Muscle of back (tissue), 3 donors: ENCODE measurements at regions not wholly inside any gene's neighbourhood (a gene's known extent, or its start where the extent isn't known, plus 50 kb on each side); places are given as distances from the start of the nearest gene placed in this dataset.
"Not testable (repeated sequence)": the region's sequence is repeated elsewhere in the genome, so short reads cannot be mapped to it uniquely, and the experiment has no call there.

ENCODE experiments used
- DNase-seq, 3 donors: peaks; one replicate each; pipeline versions ENCODE4 v3.0.0 to v3.0.0-alpha.2; 2013

DNA sequence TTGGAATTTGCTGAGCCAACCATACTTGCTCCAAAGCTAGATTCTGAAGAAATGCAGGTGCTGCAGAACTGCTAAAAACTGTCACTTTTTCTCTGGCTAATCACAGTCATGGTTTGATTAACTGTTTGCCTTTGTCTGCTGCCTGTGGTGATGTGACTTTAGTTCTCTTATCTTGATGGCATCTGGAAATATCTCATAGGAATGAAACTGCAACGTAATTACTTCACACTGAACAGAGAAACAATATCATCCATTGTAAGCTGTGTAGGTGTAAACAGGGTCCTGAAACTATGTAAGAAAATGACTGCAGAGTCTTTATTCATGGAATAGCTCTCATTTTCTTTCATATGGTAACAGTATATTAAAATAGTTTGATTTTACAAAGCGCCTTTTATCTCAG is 721.9 kb upstream of the HS3ST5 start:
- DNase-seq = no peak

DNA sequence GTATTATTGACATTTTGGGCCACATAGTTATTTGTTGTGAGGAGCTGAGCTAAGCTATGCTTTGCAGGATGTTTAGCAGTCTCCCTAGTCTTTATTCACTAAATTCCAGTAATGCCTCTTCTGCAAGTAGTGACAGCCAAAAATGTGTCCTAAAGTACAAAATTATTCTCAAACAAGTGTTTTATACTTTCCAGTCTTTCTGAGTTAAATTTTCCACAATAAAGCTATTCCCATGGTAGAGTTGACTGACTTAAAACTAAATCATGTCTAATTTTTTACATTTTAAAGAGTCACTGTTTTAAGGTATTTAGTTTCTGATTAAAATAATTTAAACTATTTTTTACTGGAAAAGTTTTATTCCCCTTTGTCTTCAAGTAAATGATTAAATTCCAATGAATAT is 717.8 kb upstream of the HS3ST5 start:
- DNase-seq = peak in 2 of 3 donors; percentile 16 to 57

DNA sequence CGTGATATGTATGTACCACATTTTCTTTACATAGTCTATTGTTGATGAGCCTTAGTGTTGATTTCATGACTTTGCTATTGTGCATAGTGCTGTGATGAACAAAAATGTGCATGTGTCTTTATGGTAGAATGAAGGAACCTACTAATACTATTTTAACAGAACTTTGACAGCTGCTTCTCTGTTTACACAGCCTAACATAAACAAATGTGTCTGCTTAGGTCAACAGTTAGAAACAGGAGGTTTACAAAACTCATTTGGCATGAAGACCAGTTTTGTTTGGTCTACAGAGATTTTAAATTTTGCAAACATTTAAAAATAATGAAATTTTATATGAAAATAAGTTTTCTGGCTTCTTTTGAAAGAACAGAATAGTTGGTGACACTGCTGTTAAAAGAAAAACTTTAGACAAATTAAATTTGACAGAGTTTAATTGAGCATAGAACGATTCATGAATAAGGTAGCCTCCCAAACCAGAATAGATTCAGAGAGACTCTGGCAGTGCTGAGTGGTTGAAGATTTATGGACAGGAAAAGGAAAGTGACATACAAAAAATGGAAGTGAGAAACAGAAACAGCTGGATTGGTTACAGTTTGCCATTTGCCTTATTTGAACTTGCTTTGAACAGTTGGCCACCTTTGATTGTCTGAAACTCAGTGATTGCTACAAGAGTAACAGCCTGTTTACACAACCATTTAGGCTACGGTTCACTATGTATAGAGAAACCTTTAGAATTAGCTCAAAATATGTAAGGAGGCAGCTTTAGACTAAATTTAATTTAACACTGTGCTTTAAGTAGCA is 715.8 kb upstream of the HS3ST5 start:
- no peak for DNase-seq

DNA sequence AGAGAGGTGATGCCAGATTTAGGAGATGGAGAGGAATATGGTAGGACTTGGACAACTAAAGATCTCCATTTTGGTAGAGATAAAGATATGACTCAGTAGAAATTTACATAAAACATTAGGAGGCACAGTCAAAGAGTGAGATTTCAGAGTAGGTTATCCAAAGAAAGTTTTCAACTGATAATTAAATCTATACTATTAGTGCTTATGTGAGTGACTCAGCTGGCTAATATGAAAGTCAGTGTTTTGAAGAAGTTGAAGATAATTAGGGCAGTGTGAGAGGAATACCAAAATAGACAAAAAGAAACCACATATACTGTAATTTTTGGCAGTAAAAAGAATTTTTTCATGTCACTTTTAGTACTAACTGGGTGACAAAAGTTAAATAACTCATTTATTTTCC is 712.8 kb upstream of the HS3ST5 start:
- no peak for DNase-seq

DNA sequence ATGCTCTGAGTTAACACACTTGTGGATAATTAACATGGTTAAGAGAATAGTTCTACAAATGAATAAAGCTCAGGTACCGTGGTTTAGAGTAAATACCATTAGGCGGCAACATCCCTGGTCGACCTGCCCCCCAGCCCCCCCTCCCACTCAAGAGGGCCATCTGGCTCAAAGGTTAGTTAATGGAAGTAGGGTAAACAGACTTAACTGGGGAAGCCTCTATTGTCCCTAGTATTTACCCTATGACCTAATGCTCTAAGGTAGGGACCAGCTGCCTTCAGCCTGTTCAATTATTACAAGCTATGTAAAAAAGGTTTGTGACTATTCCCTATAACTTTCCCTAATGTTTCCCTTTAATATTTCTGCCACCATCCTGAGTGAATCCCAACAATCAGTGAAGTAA is 711.4 kb upstream of the HS3ST5 start:
- DNase-seq = not testable (repeated sequence)

DNA sequence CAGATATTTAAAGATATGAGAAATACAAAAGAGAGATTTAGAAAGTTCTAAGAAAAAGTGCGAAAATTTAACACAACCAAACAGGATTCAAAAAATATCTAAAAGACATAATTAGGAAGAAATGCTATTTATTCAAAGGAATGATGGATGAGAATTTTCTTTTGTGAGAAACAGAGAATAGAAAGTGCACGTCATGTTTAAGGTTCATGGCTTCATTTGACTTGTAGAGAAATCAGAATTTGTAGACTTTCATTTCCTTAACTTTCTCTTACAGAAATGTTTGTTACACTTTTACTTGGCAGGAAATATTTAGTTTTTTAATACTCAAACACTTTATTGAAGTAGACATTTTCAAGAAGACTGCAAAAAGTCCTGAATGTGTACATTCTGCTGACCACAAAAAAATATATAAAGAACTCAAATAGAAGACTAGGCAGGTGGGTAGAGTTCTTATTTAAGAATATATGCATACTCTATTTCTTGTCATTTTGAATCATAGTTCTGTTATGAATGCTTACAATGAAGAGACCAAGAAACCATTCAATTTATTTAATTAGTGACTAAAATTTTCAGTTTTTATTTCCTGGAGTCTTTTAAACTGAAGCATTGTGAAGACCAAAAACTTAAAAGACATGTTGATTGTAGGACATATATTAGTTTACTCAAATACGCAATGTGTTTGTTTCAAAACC is 710.5 kb upstream of the HS3ST5 start:
- no peak for DNase-seq

DNA sequence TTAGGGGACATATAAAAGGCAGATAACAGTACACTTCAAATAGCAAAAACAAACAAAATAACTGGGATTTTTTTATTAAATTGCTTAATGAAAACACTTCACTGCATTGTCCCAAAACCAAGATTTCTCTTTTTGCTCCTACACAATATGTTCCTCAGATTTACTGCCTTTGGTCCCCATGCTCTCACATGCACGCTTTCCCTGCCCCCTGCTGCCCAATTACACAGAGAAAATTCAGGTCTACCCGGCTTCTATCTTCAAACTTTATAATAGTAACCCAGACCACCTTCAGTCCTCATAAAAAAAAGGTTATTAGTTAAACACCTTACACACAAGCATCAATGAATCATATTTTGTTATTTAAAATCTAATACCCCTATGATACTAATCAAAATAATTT is 673.8 kb upstream of the HS3ST5 start:
- DNase-seq = no peak

DNA sequence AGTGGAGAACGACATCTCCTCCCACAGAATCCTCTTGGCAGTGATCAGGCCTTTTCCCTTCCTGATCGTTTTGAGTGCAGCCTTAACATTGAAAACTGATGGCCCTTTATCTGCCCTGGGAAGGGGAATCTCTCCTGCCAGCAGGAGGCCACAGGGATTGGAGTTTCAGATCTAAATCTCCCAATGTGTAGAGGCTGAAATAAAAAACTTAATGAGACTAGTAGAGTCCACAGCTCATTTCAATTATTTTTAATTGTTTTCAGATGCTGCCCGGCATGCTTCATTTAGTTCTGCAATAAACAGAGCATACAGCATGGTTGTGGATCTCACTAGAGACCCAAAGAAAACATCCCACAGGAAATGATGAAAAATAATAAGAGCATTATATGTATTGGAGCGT is 662.2 kb upstream of the HS3ST5 start:
- peak; percentile 13 to 84 (median 52) for DNase-seq

DNA sequence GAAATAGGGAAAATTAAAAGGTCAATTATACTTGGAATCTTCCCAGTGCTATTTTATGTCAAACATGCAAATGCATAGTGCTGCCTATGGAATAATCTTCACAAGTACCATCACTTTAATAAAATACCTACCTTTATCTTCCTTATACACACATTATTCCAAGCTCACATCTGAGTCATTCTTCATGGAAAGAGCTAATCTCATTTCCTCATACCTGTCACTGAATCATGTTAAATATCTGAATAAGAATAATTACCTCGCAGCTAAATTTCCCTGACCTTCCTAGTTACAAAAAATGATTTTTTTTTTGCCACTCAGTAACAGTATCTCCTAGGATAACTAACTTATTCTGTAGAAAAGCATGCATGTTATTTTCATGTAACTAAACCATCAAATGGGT is 661.4 kb upstream of the HS3ST5 start:
- DNase-seq = no peak

DNA sequence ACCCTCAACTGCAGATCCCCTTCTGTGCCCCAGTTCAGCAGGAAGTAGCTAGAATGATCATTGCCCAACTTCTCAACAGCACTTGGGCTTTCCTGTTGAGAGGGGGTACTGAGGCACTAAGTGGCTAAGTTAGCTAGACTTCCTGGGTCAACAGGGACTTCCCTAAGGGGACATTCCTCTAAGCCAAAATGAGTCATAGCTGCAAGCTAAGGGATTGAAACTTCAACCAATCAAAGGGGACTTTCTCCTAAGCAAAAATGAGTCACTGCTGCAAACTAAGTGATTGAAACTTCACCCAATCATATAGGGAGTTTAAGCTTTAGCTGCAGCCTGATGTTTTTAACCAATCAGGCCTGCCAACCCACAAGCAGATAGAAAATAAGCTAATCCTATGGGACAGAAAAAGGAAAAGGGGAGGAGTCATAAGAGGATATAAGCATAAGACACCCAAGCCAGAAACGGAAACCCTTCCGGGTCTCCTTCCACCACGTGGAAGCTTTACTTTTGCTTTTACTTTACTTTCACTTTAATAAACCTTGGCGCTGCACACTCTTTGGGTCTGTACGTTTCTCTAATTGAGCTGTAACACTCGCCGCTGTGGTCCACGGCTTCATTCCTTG is 659.0 kb upstream of the HS3ST5 start:
- DNase-seq = no peak

DNA sequence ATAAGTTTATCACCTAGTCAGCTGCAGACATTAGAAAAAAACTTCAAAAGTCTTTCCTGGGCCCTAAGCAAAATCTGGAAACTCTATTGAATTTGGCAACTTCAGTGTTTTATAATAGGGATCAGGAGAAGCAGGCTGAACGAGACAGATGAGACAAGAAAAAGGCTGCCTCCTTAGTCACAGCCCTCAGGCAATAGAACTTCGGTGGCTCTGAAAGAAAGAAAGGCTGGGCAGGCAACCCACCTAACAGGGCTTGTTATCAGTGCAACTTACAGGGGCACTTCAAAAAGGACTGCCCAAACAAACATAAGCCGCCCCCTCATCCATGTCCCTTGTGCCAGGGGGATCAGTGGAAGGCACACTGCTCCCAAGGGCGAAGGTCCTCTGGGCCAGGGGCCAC is 657.9 kb upstream of the HS3ST5 start:
- no peak for DNase-seq

DNA sequence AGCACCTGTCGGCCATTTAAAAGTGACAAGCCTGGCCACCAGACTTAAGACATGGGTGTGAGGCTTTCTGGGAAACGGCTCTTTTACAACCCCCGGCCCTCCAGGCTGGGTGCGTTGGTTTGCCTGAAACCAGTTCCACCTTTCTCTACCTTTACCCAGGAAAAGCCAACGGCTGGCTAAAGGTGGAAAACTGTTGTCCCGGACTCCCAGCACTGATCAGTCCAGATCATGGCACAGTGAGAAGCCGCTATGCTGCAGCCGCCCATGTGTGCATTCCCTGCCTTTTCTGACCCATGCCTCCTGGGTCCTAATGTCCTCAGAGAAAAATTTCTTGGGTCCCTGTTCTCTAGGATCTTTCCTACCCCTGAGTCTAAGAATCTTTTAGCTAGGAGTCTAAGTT is 655.7 kb upstream of the HS3ST5 start:
- DNase-seq = no peak

DNA sequence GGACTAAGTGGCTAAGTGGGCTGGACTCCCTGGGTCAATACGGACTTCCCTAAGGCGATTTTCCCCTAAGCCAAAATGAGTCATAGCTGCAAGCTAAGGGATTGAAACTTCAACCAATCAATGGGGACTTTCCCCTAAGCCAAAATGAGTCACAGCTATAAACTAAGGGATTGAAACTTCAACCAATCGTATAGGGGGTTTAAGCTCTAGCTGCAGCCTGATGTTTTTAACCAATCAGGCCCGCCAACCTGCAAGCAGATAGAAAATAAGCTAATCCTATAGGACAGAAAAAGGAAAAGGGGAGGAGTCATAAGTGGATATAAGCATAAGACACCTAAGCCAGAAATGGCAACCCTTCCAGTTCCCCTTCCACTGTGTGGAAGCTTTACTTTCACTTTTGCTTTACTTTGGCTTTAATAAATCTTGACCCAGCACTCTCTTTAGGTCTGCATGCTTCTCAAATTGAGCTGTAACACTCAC is 655.0 kb upstream of the HS3ST5 start:
- no peak for DNase-seq

DNA sequence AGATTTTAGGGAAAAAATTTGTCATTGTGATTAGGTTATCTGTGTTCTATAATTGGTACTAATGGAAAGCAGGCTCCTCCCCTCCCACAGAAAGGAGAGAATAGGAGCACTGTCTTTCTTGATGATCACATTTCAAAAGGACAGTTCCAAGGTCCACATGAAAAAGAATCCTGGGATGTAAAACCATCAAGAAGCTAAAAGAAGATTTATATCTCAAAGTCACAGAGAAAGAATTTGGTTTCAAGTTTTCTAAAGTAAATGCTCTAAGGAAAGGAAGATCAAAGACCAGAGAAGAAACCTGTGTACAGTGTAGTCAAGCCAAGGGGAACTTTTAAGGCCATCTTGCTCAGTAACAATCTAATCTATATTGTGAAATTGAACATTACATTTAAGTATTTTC is 652.7 kb upstream of the HS3ST5 start:
- no peak for DNase-seq

DNA sequence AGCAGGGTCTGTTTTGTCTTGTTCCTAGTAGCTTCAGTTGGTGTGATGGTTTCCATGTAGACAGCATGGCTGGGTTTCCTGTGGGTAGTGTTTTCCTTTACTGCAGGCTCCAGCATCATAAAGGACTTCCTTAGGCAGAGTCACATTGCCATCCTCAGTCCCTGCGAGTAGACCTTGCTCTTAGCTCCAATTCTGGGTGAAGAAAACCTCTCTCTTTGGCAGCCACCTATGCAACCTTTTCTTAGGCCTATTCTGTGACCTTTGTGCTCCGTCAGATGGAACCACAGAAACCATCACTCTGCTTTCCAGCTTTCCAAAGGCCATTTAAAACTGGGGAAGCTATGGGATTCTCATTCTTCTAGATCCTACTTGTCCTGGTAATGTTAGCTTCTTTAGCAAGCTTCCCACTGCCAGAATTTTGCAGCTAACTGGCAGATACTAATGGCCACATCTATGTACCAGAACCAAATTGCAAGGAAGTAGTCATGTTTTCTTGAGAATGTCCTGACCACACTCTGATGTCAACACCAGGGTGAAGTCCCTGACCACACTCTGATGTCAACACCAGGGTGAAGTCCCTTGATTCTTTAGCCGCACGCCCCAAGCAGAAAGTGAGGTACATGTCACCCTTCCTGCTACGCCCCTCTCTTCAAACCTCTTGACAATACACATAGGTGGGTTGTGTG is 646.6 kb upstream of the HS3ST5 start:
- DNase-seq = no peak

DNA sequence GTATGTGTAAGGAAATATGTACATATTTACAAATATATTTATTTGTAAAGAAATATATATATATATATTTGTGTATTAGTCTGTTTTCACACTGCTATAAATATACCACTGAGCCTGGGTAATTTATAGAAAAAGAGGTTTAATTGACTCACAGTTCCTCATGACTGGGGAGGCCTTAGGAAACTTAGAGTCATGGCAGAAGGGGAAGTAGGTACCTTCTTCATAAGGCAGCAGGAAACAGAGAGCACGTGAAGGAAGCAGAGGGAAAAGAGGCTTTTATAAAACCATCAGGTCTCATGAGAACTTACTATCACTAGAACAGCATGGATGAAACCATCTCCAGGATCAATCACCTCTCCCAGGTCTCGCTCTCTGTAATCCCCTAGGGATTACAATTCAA is 644.5 kb upstream of the HS3ST5 start:
- DNase-seq = no peak

DNA sequence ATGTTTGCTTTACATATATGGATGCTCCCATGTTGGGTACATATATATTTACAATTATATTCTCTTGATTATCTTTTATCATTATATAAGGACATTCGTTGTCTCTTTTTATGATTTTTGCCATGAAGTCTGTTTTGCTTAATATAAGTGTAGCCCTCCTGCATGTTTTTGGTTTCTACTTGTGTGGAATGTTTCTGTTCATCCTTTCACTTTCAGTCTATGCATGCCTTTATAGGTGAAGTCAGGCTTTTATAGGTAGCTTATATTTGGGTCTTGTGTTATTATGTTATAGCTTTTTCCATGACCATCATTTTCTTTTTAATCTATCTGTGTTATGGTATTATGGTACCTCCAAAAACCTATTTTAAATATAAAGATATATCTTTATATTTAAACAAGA is 612.5 kb upstream of the HS3ST5 start:
- DNase-seq = no peak

DNA sequence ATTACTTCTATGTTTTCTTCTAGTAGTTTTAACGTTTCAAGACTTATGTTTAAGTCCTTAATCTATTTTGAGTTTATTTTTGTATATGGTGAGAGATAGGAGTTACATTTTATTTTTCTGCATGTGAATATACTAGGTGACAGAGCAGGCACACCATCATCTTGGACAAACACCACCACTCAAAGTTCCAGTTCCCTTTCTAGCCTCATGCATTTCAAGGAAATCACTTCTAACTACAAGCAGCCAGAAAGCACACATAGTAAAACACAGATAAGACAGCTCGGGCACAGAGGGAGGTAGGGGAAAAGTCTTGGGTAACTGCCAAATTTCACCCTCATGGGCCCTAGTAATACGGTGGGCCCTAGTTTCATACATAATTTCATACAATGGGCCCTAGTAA is 609.4 kb upstream of the HS3ST5 start:
- no peak for DNase-seq

DNA sequence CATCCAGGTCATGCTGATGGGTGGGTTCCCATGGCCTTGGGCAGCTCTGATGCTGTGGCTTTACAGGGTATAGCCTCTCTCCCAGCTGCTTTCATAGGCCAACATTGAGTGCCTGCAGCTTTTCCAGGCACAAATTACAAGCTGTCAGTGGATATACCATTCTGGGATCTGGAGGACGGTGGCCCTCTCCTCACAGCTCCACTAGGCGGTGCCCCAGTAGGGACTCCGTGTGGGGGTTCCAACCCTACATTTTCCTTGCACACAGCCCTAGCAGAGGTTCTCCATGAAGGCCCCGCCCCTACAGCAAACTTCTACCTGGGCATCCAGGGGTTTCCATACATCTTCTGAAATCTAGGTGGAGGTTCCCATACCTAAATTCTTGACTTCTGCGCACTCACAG is 602.6 kb upstream of the HS3ST5 start:
- DNase-seq = no peak

DNA sequence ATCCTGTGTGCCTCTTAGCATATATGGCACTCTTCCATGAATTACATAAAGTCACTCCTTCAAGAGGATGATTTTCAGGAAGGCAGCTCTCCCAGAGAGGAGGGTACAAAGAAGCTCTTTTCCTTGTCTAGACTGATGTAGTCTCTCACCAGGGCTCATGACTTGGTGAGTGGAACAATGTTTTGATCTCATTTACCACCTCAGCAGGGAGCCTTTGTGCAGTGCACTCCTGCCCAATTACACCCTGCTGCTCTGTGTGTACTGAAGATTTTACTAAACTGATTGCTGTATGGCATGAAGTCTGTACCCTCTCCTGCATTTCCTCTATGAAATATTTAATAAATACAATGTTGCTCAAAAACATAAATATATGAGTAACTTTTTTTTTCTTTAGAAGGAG is 598.3 kb upstream of the HS3ST5 start:
- peak in 1 of 3 donors; percentile 11 for DNase-seq

DNA sequence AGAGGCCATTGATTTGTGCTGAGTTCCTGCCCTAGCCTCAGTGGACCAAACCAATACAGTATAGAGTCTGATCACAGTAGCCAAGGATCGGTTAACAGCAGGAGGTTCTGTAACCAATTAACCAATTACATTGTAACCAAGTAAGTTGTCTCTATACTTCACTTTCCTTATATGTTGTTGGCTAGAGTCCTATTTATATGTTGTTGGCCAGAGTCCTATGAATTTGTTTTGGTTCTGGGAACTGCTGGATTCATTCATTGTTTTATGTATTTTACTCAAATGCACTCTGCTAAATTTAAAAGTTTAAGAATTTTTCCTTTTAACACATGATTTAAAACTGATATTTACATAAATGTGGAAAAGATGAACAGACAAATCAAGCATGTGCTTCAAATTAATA is 597.4 kb upstream of the HS3ST5 start:
- peak in 1 of 3 donors; percentile 26 for DNase-seq

DNA sequence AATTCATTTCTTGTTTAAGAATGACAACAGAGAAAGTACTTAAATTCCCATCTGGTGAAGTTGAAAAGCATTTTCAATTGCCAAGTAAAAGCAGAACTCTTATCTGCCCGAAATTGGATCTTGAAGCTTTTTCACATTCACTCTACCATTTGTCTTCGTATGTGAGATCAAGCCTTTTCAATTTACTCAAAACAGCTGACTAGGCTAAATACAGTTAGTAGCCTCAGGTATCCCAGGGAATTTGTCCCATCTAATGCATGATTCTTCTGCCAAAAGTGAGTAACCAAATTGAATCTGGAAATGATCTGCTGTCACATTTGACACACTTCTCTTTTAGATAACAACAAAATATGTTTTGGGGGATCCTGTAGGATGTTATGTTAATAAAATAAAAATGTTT is 596.8 kb upstream of the HS3ST5 start:
- peak in 1 of 3 donors; percentile 2 for DNase-seq
